ENCODE measurements at regions not wholly inside any gene's neighbourhood (a gene's known extent, or its start where the extent isn't known, plus 50 kb on each side); places are given as distances from the start of the nearest gene placed in this dataset.

DNA sequence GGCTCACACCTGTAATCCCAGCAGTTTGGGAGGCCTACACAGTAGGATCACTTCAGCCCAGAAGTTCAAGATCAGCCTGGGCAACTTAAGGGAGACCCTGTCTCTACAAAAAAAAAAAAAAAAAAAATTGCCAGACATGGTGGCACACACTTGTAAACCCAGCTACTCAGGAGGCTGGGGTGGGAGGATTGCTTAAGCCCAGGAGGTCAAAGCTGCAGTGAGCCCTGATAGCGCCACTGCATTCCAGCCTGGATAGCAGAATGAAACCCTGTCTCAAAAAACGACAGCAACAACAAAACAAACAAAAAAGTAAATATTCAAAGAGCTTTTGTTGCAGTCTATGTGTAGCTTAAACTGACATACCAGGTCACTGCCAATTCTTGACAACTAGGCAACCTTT is 63.1 kb upstream of the TANK start:
- dilution Hi-C loops (cut with MboI; ENCODE audit: extremely low pct_ligation_motif_present, low sequenced_read_pairs): no loop called here

DNA sequence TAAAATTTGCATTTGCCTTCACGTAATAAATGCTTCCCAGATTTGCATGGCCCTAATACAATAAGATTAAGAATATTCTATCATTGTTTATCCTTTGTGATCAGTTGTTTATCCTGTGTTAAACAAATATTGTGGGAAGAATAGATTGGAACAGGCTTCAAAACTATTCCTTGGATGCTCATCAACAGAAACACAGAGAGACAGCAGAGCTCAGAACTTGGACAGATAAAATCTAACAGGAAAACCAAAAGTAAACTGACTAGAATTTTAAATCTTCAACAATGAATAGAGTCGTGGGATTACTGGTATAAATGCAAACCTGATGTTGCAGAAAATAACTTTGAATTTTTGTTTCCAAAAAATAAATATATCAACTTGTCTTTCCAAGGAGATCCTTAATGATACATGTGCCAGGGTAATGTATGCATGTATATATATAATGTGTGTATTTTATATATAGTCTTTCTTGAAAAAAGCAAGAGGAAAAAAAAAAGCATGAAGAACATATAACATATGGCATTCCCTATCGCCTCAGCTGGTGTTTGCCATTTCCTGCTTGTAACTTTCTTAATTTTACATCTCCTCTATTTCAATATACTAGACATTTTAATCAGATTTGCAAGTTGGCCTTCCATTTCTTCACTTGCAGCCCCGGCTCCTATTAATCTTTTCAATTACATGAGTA is 59.9 kb upstream of the TANK start:
- H3K9me3 ChIP-seq (ENCODE audit: control insufficient read depth, low read depth, low read length): no peaks in the 10 kb centered on the region
- no peaks in the 10 kb centered on the region for H4K20me1 ChIP-seq (ENCODE audit: control insufficient read depth, extremely low read depth, insufficient read depth, low read length)
- FAIRE-seq (no peak), DNase-seq (ENCODE audit: low read depth, low spot score) (no peak)
- no peaks in the 10 kb centered on the region for H3K36me3 ChIP-seq (ENCODE audit: control insufficient read depth in 2 of 2, extremely low read depth in 1 of 2, insufficient read depth in 2 of 2, low read length in 2 of 2)
- H3K27me3 ChIP-seq (ENCODE audit: control insufficient read depth, extremely low read depth, insufficient read depth, low read length): no peaks in the 10 kb centered on the region
- peaks cover 9% of the 10 kb centered on the region for H3K4me1 ChIP-seq (ENCODE audit: control insufficient read depth, extremely low read depth, insufficient read depth, low read length)
- H3K4me3 ChIP-seq (ENCODE audit: control insufficient read depth in 2 of 3, extremely low read depth in 1 of 3, insufficient read depth in 2 of 3, low read depth in 1 of 3, low read length in 3 of 3): no peak overlapping the region
- H3K79me2 ChIP-seq (ENCODE audit: control insufficient read depth, insufficient read depth, low read length): no peaks in the 10 kb centered on the region
- H3K9ac ChIP-seq (ENCODE audit: control insufficient read depth, extremely low read depth, insufficient read depth, low read length): no peak overlapping the region
- H3K9me1 ChIP-seq (ENCODE audit: control insufficient read depth, extremely low read depth, insufficient read depth, low read length): no peaks in the 10 kb centered on the region
- no peak overlapping the region for H3K27ac ChIP-seq (ENCODE audit: control insufficient read depth, insufficient read depth, low read length)
- H3K4me2 ChIP-seq (ENCODE audit: control insufficient read depth, extremely low read depth, insufficient read depth, low read depth, low read length): no peak overlapping the region
- dilution Hi-C loops (cut with MboI; ENCODE audit: extremely low pct_ligation_motif_present, low sequenced_read_pairs): no loop called here
- no peak overlapping the region for H2AFZ ChIP-seq (ENCODE audit: control insufficient read depth, low read length)
- no peak for TF ChIP-seq EZH2 (IDR thresholded peaks at IDR 0.05; ENCODE audit: low read length)

More for the DNA sequence above, 63.1 kb upstream of the TANK start:
- DNase-seq (ENCODE audit: low read depth, low spot score) (no peak), FAIRE-seq (no peak)
- Histone ChIP-seq H2AFZ (ENCODE audit: control insufficient read depth, low read length) (no peak overlapping the region), H4K20me1 (ENCODE audit: control insufficient read depth, extremely low read depth, insufficient read depth, low read length) (no peaks in the 10 kb centered on the region), H3K4me3 (ENCODE audit: control insufficient read depth in 2 of 3, extremely low read depth in 1 of 3, insufficient read depth in 2 of 3, low read depth in 1 of 3, low read length in 3 of 3) (no peak overlapping the region), H3K79me2 (ENCODE audit: control insufficient read depth, insufficient read depth, low read length) (no peaks in the 10 kb centered on the region), H3K27me3 (ENCODE audit: control insufficient read depth, extremely low read depth, insufficient read depth, low read length) (no peaks in the 10 kb centered on the region), H3K4me2 (ENCODE audit: control insufficient read depth, extremely low read depth, insufficient read depth, low read depth, low read length) (no peak overlapping the region), H3K9me1 (ENCODE audit: control insufficient read depth, extremely low read depth, insufficient read depth, low read length) (no peaks in the 10 kb centered on the region), H3K9me3 (ENCODE audit: control insufficient read depth, low read depth, low read length) (no peaks in the 10 kb centered on the region), H3K9ac (ENCODE audit: control insufficient read depth, extremely low read depth, insufficient read depth, low read length) (no peak overlapping the region), H3K4me1 (ENCODE audit: control insufficient read depth, extremely low read depth, insufficient read depth, low read length) (no peaks in the 10 kb centered on the region), H3K27ac (ENCODE audit: control insufficient read depth, insufficient read depth, low read length) (no peak overlapping the region), H3K36me3 (ENCODE audit: control insufficient read depth in 2 of 2, extremely low read depth in 1 of 2, insufficient read depth in 2 of 2, low read length in 2 of 2) (no peaks in the 10 kb centered on the region)
- no peak for TF ChIP-seq CTCF (optimal IDR thresholded peaks at IDR 0.05 in 1 of 3, IDR thresholded peaks at IDR 0.05 in 1 of 3, conservative IDR thresholded peaks at IDR 0.05 in 1 of 3; ENCODE audit: extremely low read depth in 1 of 3, insufficient read depth in 2 of 3, low read length in 3 of 3)
- TF ChIP-seq EZH2 (IDR thresholded peaks at IDR 0.05; ENCODE audit: low read length): no peak

- no peak overlapping the region for H3K9ac ChIP-seq (ENCODE audit: control insufficient read depth, extremely low read depth, insufficient read depth, low read length)
- H3K9me1 ChIP-seq (ENCODE audit: control insufficient read depth, extremely low read depth, insufficient read depth, low read length): no peaks in the 10 kb centered on the region
- no peak overlapping the region for H3K4me2 ChIP-seq (ENCODE audit: control insufficient read depth, extremely low read depth, insufficient read depth, low read depth, low read length)
- TF ChIP-seq CTCF (optimal IDR thresholded peaks at IDR 0.05 in 1 of 3, IDR thresholded peaks at IDR 0.05 in 1 of 3, conservative IDR thresholded peaks at IDR 0.05 in 1 of 3; ENCODE audit: extremely low read depth in 1 of 3, insufficient read depth in 2 of 3, low read length in 3 of 3): no peak
- TF ChIP-seq EZH2 (IDR thresholded peaks at IDR 0.05; ENCODE audit: low read length): no peak
- H4K20me1 ChIP-seq (ENCODE audit: control insufficient read depth, extremely low read depth, insufficient read depth, low read length): no peaks in the 10 kb centered on the region
- H3K27ac ChIP-seq (ENCODE audit: control insufficient read depth, insufficient read depth, low read length): no peak overlapping the region
- H3K27me3 ChIP-seq (ENCODE audit: control insufficient read depth, extremely low read depth, insufficient read depth, low read length): no peaks in the 10 kb centered on the region
- dilution Hi-C loops (cut with MboI; ENCODE audit: extremely low pct_ligation_motif_present, low sequenced_read_pairs): no loop called here
- no peaks in the 10 kb centered on the region for H3K79me2 ChIP-seq (ENCODE audit: control insufficient read depth, insufficient read depth, low read length)
- no peaks in the 10 kb centered on the region for H3K9me3 ChIP-seq (ENCODE audit: control insufficient read depth, low read depth, low read length)
- H2AFZ ChIP-seq (ENCODE audit: control insufficient read depth, low read length): no peak overlapping the region
- H3K36me3 ChIP-seq (ENCODE audit: control insufficient read depth in 2 of 2, extremely low read depth in 1 of 2, insufficient read depth in 2 of 2, low read length in 2 of 2): no peaks in the 10 kb centered on the region
- DNase-seq (ENCODE audit: low read depth, low spot score) (no peak), FAIRE-seq (no peak)
- peaks cover 9% of the 10 kb centered on the region for H3K4me1 ChIP-seq (ENCODE audit: control insufficient read depth, extremely low read depth, insufficient read depth, low read length)
- H3K4me3 ChIP-seq (ENCODE audit: control insufficient read depth in 2 of 3, extremely low read depth in 1 of 3, insufficient read depth in 2 of 3, low read depth in 1 of 3, low read length in 3 of 3): no peak overlapping the region
Observed at GRCh38 chr2:161101406-161101805, 58.8 kb upstream of the TANK start.

Data from keratinocyte (primary cell).